ENCODE measurements at regions not wholly inside any gene's neighbourhood (a gene's known extent, or its start where the extent isn't known, plus 50 kb on each side); places are given as distances from the start of the nearest gene placed in this dataset.

GRCh38 chr10:78358351-78358750 is 324.7 kb downstream of the RPS24 start:
- TF ChIP-seq, protein P1, sequence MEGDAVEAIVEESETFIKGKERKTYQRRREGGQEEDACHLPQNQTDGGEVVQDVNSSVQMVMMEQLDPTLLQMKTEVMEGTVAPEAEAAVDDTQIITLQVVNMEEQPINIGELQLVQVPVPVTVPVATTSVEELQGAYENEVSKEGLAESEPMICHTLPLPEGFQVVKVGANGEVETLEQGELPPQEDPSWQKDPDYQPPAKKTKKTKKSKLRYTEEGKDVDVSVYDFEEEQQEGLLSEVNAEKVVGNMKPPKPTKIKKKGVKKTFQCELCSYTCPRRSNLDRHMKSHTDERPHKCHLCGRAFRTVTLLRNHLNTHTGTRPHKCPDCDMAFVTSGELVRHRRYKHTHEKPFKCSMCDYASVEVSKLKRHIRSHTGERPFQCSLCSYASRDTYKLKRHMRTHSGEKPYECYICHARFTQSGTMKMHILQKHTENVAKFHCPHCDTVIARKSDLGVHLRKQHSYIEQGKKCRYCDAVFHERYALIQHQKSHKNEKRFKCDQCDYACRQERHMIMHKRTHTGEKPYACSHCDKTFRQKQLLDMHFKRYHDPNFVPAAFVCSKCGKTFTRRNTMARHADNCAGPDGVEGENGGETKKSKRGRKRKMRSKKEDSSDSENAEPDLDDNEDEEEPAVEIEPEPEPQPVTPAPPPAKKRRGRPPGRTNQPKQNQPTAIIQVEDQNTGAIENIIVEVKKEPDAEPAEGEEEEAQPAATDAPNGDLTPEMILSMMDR (IDR thresholded peaks at IDR 0.05): no peak
- TF ChIP-seq POLR2A (IDR thresholded peaks at IDR 0.05): no peak

Measured in testis (tissue), 2 donors.